DOHH2 (cell line): ENCODE measurements at regions not wholly inside any gene's neighbourhood (a gene's known extent, or its start where the extent isn't known, plus 50 kb on each side); places are given as distances from the start of the nearest gene placed in this dataset.

ENCODE experiments used
- H3F3A ChIP-seq: fragments of 200-600 bp; sonication (generic), shearing (Covaris generic); 2 replicates; pipeline ENCODE4 v1.6.0; 2016; ENCODE audit warnings: antibody characterized with exemption, mild to moderate bottlenecking; ENCODE audit not compliant: control insufficient read depth, insufficient read depth
- H3K27ac ChIP-seq: fragments of 200-600 bp; sonication (generic); 2 replicates; pipeline ENCODE4 v1.5.1; 2014; ENCODE audit warnings: low read depth, mild to moderate bottlenecking, low read length, moderate library complexity
- H3K27me3 ChIP-seq: fragments of 200-600 bp; sonication (generic); 2 replicates; pipeline ENCODE4 v1.6.1; 2014; ENCODE audit warnings: mild to moderate bottlenecking, low read length, mixed read lengths; ENCODE audit not compliant: control insufficient read depth
- H3K36me3 ChIP-seq: fragments of 200-600 bp; sonication (generic); 2 replicates; pipeline ENCODE4 v1.6.1; 2014; ENCODE audit warnings: mild to moderate bottlenecking, low read length, moderate library complexity, mixed read lengths; ENCODE audit not compliant: control insufficient read depth
- H3K4me1 ChIP-seq: fragments of 200-600 bp; sonication (generic); 2 replicates; pipeline ENCODE4 v1.6.1; 2014; ENCODE audit warnings: mild to moderate bottlenecking, low read length, mixed read lengths; ENCODE audit not compliant: control insufficient read depth
- H3K4me2 ChIP-seq: fragments of 200-600 bp; sonication (generic); 2 replicates; pipeline ENCODE4 v1.6.0; 2014; ENCODE audit warnings: mild to moderate bottlenecking, low read length, moderate library complexity
- H3K4me3 ChIP-seq: fragments of 200-600 bp; sonication (generic); 2 replicates; pipeline ENCODE4 v1.5.1; 2014; ENCODE audit warnings: mild to moderate bottlenecking, low read length, mixed read lengths
- H3K79me2 ChIP-seq: fragments of 200-600 bp; sonication (generic); 2 replicates; pipeline ENCODE4 v1.6.1; 2014; ENCODE audit warnings: mild to moderate bottlenecking, low read length, mixed read lengths; ENCODE audit not compliant: control insufficient read depth
- H3K9me2 ChIP-seq: fragments of 200-600 bp; sonication (generic); replicated peaks from 2 replicates; pipeline ENCODE4 v1.6.1; 2014; ENCODE audit warnings: mild to moderate bottlenecking, low read length, mixed read lengths; ENCODE audit not compliant: control insufficient read depth
- H3K9me3 ChIP-seq: fragments of 200-600 bp; sonication (generic); 2 replicates; pipeline ENCODE4 v1.6.1; 2014; ENCODE audit warnings: antibody characterized with exemption, low read length, mixed read lengths; ENCODE audit not compliant: control insufficient read depth, insufficient read depth
- H4K20me1 ChIP-seq: fragments of 200-600 bp; sonication (generic); 2 replicates; pipeline ENCODE4 v1.6.0; 2014; ENCODE audit warnings: low read depth, mild to moderate bottlenecking, antibody characterized with exemption, low read length, moderate library complexity; ENCODE audit not compliant: control insufficient read depth, insufficient read depth
- EZH2phosphoT487 ChIP-seq: fragments of 200-600 bp; sonication (generic); IDR thresholded peaks from 2 replicates; pipeline ENCODE4 v1.6.1; 2017; ENCODE audit warnings: borderline replicate concordance, mild to moderate bottlenecking, antibody characterized with exemption, low read length, moderate library complexity, mixed read lengths
- TF ChIP-seq, protein P1 (sequence below): fragments of 200-600 bp; sonication (generic); IDR thresholded peaks from one replicate; pipeline ENCODE4 v1.5.1; 2014; ENCODE audit warnings: antibody characterized with exemption, mild to moderate bottlenecking, low read depth, low read length; ENCODE audit not compliant: poor library complexity, severe bottlenecking

DNA sequence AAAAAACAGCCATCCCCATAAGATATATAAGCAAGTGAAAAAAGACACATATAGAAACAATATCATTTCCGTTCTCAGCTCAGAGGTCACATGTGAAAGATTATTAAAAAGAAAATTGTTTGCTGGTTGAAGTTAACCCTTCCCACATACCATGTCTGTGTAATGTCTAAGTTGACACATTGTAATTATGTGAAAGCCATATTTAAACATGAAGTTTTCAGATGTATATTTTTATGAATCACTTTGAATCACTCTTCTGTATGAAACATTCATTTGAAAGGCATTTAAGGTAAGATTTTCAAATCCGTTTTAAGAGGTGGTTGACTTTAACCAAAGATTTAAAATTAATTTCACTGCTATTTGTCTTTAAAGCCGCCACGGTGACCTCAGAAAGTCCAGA, 441.9 kb downstream of the RND3 start:
- no peaks in the 10 kb centered on the region for H4K20me1 ChIP-seq
- H3K27me3 ChIP-seq = no peaks in the 10 kb centered on the region
- no peak overlapping the region for H3K4me2 ChIP-seq
- H3K4me3 ChIP-seq = no peak overlapping the region
- H3F3A ChIP-seq = no peaks in the 10 kb centered on the region
- TF ChIP-seq EZH2phosphoT487 = no peak
- TF ChIP-seq, protein P1, sequence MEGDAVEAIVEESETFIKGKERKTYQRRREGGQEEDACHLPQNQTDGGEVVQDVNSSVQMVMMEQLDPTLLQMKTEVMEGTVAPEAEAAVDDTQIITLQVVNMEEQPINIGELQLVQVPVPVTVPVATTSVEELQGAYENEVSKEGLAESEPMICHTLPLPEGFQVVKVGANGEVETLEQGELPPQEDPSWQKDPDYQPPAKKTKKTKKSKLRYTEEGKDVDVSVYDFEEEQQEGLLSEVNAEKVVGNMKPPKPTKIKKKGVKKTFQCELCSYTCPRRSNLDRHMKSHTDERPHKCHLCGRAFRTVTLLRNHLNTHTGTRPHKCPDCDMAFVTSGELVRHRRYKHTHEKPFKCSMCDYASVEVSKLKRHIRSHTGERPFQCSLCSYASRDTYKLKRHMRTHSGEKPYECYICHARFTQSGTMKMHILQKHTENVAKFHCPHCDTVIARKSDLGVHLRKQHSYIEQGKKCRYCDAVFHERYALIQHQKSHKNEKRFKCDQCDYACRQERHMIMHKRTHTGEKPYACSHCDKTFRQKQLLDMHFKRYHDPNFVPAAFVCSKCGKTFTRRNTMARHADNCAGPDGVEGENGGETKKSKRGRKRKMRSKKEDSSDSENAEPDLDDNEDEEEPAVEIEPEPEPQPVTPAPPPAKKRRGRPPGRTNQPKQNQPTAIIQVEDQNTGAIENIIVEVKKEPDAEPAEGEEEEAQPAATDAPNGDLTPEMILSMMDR = no peak
- H3K79me2 ChIP-seq = no peaks in the 10 kb centered on the region
- no peaks in the 10 kb centered on the region for H3K36me3 ChIP-seq
- H3K4me1 ChIP-seq = no peaks in the 10 kb centered on the region
- H3K9me3 ChIP-seq = no peaks in the 10 kb centered on the region
- H3K27ac ChIP-seq = no peak overlapping the region
- H3K9me2 ChIP-seq = no peaks in the 10 kb centered on the region

DNA sequence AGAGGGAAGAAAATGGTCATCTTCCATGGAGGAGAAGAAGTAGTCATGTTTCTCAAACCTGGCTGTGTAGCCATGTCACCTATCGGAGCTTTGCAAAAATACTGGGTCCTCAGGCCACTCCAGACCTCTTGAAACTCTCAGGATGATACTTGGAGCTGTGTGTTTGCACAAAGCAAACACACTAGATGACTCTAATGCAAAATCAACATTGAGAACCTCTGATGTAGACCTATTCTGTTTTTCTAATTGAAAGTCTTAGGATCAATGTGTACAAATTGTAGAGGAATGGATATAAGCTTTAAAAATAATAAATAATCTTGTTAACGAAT, 444.3 kb downstream of the RND3 start:
- Histone ChIP-seq H3K36me3 (no peaks in the 10 kb centered on the region), H3F3A (no peaks in the 10 kb centered on the region), H4K20me1 (no peaks in the 10 kb centered on the region), H3K4me2 (no peak overlapping the region), H3K4me1 (no peaks in the 10 kb centered on the region), H3K79me2 (no peaks in the 10 kb centered on the region), H3K27me3 (no peaks in the 10 kb centered on the region), H3K27ac (no peak overlapping the region), H3K4me3 (no peak overlapping the region), H3K9me2 (no peaks in the 10 kb centered on the region), H3K9me3 (no peaks in the 10 kb centered on the region)
- no peak for TF ChIP-seq EZH2phosphoT487
- TF ChIP-seq, protein P1 = no peak

DNA sequence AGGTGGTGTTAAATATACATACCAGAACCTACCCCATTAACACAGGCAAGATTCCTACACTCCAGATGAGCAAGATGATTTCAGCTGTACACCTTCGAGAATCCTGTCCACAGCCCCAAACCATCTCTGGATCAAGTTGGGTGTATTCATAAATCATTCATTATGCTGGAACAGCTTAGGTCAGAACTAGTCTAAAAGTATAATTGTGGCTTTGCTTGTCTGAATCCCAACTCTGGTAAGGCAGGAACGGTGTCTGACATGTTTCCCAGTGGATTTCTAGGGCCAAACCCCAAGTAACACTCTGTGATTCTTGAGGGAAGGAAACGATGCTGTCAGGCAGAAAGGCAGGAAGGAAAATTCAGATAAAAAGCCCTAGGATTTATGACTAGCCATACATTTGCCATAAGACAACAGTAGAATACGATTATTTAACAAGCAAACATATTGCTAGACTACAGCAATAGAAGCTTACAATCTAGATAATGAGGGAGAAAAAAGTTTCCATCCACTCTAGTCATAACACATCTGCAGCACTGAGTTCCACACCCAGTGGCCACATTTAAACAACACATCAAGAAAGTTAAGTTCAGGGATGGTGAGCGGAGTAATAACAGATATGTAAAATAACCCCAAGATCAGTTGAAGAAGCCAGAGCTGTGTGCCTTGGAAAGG, 444.8 kb downstream of the RND3 start:
- TF ChIP-seq, protein P1 = no peak
- no peak for TF ChIP-seq EZH2phosphoT487
- no peaks in the 10 kb centered on the region for H3K9me3 ChIP-seq
- no peaks in the 10 kb centered on the region for H4K20me1 ChIP-seq

More for the DNA sequence above, 444.8 kb downstream of the RND3 start:
- H3K27ac ChIP-seq = no peak overlapping the region
- no peak overlapping the region for H3K4me2 ChIP-seq
- no peaks in the 10 kb centered on the region for H3K9me2 ChIP-seq
- H3K4me1 ChIP-seq = no peaks in the 10 kb centered on the region
- H3F3A ChIP-seq = no peaks in the 10 kb centered on the region
- no peak overlapping the region for H3K4me3 ChIP-seq
- no peaks in the 10 kb centered on the region for H3K27me3 ChIP-seq
- no peaks in the 10 kb centered on the region for H3K36me3 ChIP-seq
- H3K79me2 ChIP-seq = no peaks in the 10 kb centered on the region
